ENCODE measurements at regions not wholly inside any gene's neighbourhood (a gene's known extent, or its start where the extent isn't known, plus 50 kb on each side); places are given as distances from the start of the nearest gene placed in this dataset.

DNA sequence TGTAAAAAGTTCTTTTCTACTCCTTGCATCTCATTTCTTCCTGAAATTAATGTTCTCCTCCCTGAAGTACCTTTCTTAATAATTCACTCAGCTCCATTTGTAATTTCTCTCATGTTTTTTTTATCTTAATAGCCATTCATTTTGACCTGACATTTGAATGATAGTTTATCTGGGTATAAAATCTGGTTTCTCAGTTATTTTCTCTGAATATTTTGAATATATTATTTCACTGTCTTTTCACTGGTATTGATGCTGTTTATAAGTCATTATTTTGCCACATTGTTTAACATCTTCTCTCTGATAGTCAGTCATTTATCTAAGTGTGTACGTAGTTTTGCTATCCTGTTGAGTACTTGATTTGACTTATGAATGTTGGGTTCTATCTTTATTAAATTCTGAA lies 68.8 kb upstream of the ARHGAP18 start:
- TF ChIP-seq POLR2A (IDR thresholded peaks at IDR 0.05; ENCODE audit: low read depth, low read length) (no peak), POLR2AphosphoS5 (IDR thresholded peaks at IDR 0.05; ENCODE audit: low read depth, low read length) (no peak)
